ENCODE measurements at regions not wholly inside any gene's neighbourhood (a gene's known extent, or its start where the extent isn't known, plus 50 kb on each side); places are given as distances from the start of the nearest gene placed in this dataset.
A peak's percentile ranks its signal among the peaks of the same experiment; 100 is the strongest.

DNA sequence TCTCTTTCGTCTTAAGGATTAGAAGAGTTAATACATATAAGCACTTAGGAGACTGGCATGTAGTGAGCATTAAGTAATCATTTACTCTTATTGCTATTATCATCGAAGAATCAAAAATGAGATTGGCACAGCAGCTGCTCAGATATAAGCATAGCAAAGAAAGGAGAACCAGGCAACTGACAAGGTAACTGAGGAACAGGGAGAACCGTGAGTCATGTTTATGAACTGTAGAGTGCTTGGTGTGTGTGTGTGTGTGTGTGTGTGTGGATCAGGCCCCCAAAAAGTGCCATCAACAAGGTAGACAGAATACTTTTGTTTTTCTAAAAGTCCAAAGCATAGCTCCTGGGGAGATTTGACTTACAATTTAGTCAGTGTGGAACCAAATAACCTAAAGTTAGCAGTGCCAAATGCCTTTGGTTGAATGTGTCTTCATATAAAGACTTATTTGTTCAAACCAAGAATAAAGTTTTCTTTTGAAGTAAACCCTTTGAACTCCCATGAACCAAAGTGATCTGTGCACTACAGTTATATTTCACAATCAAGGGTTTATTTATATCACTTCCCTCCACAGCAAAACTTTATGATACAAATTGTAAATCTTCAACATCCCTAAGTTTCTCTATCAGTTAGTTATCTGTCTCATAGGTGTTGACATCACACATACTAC lies 660.6 kb downstream of the NYAP2 start:
- Mint-ChIP-seq H3K4me1 (no peaks in the 10 kb centered on the region), H3K4me3 (no peak overlapping the region), H3K27ac (no peak overlapping the region), H3K27me3 (peaks cover 11% of the 10 kb centered on the region), H3K36me3 (ENCODE audit: low read depth) (no peaks in the 10 kb centered on the region)
- DNase-seq (no peak), ATAC-seq (no peak)
- H3K9me3 ChIP-seq (ENCODE audit: control insufficient read depth, low read length, poor library complexity, severe bottlenecking) = no peaks in the 10 kb centered on the region

DNA sequence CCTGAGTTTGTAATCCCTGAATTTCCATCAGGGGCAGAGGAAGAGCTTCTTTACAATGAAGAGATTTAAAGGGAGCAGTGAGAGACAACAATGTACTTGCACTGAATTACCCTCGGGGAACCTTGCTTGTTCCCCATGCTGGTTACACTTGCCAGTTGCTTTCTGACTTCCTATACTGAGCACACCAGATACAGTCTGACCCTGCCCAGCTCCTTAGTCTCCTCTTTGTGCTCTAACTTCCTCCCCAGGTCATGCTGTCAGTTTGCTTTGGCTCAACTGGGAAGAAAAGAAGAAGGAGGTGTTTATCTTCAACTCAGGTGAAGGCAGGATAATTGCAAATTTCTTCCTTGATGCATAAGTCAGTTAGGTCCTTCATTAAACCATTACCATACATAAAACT lies 658.4 kb downstream of the NYAP2 start:
- Mint-ChIP-seq H3K4me1 (peaks cover 1% of the 10 kb centered on the region), H3K36me3 (ENCODE audit: low read depth) (no peaks in the 10 kb centered on the region), H3K27ac (no peak overlapping the region), H3K27me3 (peaks cover 11% of the 10 kb centered on the region), H3K4me3 (no peak overlapping the region)
- H3K9me3 ChIP-seq (ENCODE audit: control insufficient read depth, low read length, poor library complexity, severe bottlenecking) = no peaks in the 10 kb centered on the region
- ATAC-seq = no peak
- DNase-seq = no peak

DNA sequence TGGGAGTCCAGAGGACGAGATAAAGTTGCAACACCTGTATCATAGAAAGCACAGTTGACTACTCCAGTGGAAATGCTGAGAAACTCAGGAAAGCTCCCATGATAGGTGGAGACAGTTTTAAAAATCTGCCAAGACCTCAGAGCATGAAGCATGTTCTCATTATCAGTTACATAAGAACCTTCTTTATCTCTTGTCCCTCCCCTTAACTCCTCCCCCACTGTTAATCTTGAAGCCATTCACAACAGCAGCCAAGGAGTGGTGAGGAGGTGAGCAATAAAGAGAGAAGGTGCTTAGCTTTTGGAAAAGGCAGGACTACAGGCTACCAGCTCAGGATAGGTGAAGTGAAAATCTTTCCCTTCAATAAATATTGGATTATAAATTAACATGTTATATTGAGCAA lies 657.9 kb downstream of the NYAP2 start:
- Mint-ChIP-seq H3K4me3 (no peak overlapping the region), H3K27me3 (peaks cover 11% of the 10 kb centered on the region), H3K36me3 (ENCODE audit: low read depth) (no peaks in the 10 kb centered on the region), H3K27ac (no peak overlapping the region), H3K4me1 (peaks cover 4% of the 10 kb centered on the region)
- ATAC-seq = no peak
- no peak for DNase-seq
- no peaks in the 10 kb centered on the region for H3K9me3 ChIP-seq (ENCODE audit: control insufficient read depth, low read length, poor library complexity, severe bottlenecking)

DNA sequence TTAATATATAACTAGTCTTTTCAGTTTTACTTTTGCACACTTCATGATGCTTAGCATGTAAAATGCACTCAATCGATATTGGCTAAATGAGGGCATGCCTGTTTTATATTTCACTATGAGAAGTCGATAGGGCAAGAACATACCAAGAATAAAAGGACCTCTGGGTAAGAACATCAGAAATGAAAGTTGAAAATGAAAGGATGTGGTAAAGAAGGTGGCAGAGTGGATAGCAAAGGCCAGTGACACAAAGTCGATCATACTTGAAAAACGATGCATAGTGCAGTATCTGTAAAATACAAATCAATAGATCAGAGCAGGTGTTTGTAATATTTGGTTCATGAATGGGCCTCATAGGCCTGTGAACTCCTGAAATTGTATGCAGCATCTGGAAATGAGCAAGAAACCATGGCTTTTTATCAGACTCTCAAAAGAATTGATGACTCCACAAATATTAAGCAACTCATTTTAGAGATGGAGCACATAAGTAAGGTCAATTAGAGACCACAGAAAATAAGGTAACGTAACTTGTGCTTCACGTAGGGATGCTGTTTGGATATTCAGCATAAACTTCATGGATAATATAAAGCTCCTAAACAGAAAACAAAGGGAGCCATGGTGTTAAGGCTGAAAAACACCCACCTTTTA lies 653.4 kb downstream of the NYAP2 start:
- Mint-ChIP-seq H3K4me1 (peaks cover 6% of the 10 kb centered on the region), H3K27me3 (no peaks in the 10 kb centered on the region), H3K27ac (no peak overlapping the region), H3K36me3 (ENCODE audit: low read depth) (no peaks in the 10 kb centered on the region), H3K4me3 (no peak overlapping the region)
- DNase-seq (no peak), ATAC-seq (no peak)
- no peaks in the 10 kb centered on the region for H3K9me3 ChIP-seq (ENCODE audit: control insufficient read depth, low read length, poor library complexity, severe bottlenecking)

DNA sequence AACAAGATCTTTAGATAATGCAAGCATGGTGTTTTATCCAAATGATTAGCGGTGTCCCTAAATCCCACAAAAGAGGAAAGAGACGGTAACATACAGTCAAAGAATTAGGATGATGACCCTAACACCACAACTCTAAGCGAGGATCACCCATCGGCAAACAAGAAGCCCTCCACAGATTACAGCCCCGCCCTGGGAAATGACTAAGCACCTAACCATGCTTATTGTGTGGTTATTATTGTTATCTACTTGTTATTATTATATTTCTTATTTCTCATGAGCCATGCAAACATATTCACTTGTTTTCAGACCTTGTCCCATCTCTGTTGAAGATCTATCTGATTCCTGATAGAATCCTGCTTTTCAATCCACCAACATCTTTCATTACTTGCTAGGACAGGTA lies 651.3 kb downstream of the NYAP2 start:
- ATAC-seq (no peak), DNase-seq (no peak)
- Mint-ChIP-seq H3K36me3 (ENCODE audit: low read depth) (no peaks in the 10 kb centered on the region), H3K27me3 (peaks cover 7% of the 10 kb centered on the region), H3K4me1 (peaks cover 6% of the 10 kb centered on the region), H3K27ac (no peak overlapping the region), H3K4me3 (no peak overlapping the region)
- H3K9me3 ChIP-seq (ENCODE audit: control insufficient read depth, low read length, poor library complexity, severe bottlenecking) = no peaks in the 10 kb centered on the region

DNA sequence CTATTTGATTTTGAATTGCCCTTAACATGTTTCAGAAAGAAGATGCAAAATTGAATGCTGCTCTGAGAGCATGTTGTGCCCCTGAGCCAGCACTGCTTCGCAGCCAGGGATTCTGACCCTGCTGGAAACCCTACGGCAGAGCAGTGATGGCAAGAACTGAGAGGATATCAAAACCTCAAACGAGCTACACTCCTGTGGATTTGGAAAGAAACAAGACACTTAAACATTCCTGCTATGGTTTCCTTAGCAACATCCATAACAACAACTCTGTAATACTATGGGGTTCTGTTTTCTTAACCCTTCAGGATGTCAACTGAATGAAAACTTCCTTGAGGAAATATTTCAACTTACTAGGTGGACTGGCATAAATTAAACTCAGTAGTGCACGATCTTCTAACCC lies 649.1 kb downstream of the NYAP2 start:
- H3K27ac Mint-ChIP-seq = no peak overlapping the region
- peaks cover 7% of the 10 kb centered on the region for H3K27me3 Mint-ChIP-seq
- peaks cover 6% of the 10 kb centered on the region for H3K4me1 Mint-ChIP-seq
- H3K36me3 Mint-ChIP-seq (ENCODE audit: low read depth) = no peaks in the 10 kb centered on the region
- DNase-seq = no peak
- no peak overlapping the region for H3K4me3 Mint-ChIP-seq
- no peak for ATAC-seq
- no peaks in the 10 kb centered on the region for H3K9me3 ChIP-seq (ENCODE audit: control insufficient read depth, low read length, poor library complexity, severe bottlenecking)

DNA sequence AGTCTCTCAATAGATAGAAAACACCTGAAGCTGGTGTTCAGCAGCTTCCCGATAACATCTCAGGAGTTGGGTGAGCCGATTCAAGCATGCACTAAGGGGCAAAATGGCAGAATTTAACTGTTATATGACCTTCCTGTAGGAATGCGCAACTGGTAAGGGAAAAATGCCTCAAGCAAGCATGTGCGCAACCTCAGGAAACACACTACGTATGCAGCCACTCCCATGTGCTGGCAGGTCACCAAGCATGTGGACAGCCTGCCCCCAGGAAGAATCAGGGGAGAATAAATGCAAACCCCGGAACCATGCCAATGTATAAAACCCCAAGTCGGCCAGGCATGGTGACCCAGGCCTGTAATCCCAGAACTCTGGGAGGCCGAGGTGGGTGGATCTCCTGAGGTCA lies 645.6 kb downstream of the NYAP2 start:
- Mint-ChIP-seq H3K4me3 (no peak overlapping the region), H3K4me1 (no peaks in the 10 kb centered on the region), H3K36me3 (ENCODE audit: low read depth) (no peaks in the 10 kb centered on the region), H3K27me3 (peaks cover 7% of the 10 kb centered on the region), H3K27ac (no peak overlapping the region)
- H3K9me3 ChIP-seq (ENCODE audit: control insufficient read depth, low read length, poor library complexity, severe bottlenecking) = no peaks in the 10 kb centered on the region
- ATAC-seq (no peak), DNase-seq (no peak)

DNA sequence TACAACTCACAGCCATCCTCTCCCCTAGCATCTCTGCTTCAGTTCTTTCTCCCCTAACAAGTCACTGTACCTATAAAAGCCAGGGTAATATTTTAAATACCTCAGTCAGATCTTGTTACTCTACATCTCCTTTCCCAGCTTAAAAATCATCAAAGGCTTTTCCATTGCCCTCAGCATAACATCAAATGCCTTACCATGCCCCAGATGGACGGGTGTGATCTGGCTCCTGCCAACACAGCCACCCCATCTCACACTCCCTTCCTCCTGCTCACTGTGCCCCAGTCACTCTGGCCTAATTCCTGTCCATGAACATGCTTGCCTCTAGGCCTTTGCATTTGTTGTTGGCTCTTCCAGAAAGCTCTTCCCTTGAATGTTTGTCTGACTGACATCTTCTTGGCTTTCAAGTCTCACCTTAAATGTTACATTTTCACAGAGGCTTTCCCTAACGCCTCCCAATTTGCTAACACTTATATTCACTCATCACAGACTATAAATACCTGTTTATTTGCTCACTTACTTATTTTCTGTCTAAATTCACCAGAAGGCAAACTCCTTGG lies 640.9 kb downstream of the NYAP2 start:
- no peaks in the 10 kb centered on the region for H3K9me3 ChIP-seq (ENCODE audit: control insufficient read depth, low read length, poor library complexity, severe bottlenecking)
- ATAC-seq (no peak), DNase-seq (no peak)
- H3K4me1 Mint-ChIP-seq = no peaks in the 10 kb centered on the region
- H3K27ac Mint-ChIP-seq = no peak overlapping the region
- no peaks in the 10 kb centered on the region for H3K36me3 Mint-ChIP-seq (ENCODE audit: low read depth)
- no peak overlapping the region for H3K4me3 Mint-ChIP-seq
- no peaks in the 10 kb centered on the region for H3K27me3 Mint-ChIP-seq

DNA sequence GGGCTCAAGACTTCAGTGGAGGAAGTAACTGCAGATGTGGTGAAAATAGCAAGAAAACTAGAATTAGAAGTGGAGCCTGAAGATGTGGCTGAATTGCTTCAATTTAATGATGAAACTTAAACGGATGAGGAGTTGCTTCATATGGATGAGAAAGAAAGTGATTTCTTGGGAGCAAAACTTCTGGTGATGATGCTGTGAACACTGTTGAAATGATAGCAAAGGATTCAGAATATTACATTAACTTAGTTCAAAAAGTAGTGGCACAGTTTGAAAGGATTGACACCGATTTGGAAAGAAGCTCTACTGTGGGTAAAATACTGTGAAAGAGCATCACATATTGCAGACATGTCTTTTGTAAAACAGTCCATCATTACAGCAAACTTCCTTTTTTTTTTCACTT lies 638.0 kb downstream of the NYAP2 start:
- ATAC-seq (no peak), DNase-seq (no peak)
- H3K4me3 Mint-ChIP-seq = no peak overlapping the region
- H3K36me3 Mint-ChIP-seq (ENCODE audit: low read depth) = no peaks in the 10 kb centered on the region
- peaks cover 7% of the 10 kb centered on the region for H3K27me3 Mint-ChIP-seq
- H3K27ac Mint-ChIP-seq = no peak overlapping the region
- no peaks in the 10 kb centered on the region for H3K9me3 ChIP-seq (ENCODE audit: control insufficient read depth, low read length, poor library complexity, severe bottlenecking)
- H3K4me1 Mint-ChIP-seq = no peaks in the 10 kb centered on the region

DNA sequence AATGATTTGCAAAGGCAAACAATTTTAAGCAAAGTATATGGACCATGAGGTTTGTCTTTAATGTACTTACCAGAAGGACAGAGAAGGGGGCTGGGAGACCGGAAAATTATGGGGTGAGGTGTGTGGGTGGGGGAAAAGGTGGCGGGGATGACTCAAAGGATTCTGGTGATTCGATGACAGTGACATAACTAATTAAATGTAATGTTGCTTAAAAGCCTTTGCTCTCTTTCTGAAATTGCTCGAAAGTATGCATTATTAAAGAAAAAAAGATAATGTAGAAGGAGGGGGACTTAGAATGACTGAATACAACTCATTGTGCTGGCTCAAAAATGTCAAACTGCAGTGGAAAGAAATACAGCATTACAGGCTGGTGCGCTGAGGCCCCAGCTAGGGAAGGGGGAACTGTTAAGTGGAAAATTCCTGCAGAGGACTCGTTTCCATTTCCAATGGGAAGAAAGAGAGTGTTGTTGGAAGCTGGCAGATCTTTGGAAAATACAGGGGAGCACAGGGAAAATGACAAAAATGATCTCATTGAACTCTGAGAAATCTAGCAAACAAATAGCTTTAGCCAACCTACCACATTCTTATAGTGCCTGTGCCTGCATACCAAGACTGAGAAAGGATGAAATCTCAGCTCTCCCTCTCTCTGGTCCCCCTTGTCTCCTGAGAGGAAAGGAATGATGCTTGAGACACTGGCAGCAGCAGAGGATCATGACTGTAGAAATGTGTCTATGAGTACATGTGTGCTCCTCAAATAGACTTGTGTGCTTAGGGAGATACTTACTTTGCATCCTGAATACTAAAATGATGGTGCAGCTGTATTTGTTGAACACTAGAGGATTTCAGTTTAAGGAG lies 632.4 kb downstream of the NYAP2 start:
- no peaks in the 10 kb centered on the region for H3K9me3 ChIP-seq (ENCODE audit: control insufficient read depth, low read length, poor library complexity, severe bottlenecking)
- H3K4me1 Mint-ChIP-seq = peaks cover 9% of the 10 kb centered on the region
- H3K27me3 Mint-ChIP-seq = peaks cover 42% of the 10 kb centered on the region
- peak overlapping the region; percentile 9 for H3K4me3 Mint-ChIP-seq
- H3K27ac Mint-ChIP-seq = no peak overlapping the region
- H3K36me3 Mint-ChIP-seq (ENCODE audit: low read depth) = no peaks in the 10 kb centered on the region
- ATAC-seq = no peak
- no peak for DNase-seq

DNA sequence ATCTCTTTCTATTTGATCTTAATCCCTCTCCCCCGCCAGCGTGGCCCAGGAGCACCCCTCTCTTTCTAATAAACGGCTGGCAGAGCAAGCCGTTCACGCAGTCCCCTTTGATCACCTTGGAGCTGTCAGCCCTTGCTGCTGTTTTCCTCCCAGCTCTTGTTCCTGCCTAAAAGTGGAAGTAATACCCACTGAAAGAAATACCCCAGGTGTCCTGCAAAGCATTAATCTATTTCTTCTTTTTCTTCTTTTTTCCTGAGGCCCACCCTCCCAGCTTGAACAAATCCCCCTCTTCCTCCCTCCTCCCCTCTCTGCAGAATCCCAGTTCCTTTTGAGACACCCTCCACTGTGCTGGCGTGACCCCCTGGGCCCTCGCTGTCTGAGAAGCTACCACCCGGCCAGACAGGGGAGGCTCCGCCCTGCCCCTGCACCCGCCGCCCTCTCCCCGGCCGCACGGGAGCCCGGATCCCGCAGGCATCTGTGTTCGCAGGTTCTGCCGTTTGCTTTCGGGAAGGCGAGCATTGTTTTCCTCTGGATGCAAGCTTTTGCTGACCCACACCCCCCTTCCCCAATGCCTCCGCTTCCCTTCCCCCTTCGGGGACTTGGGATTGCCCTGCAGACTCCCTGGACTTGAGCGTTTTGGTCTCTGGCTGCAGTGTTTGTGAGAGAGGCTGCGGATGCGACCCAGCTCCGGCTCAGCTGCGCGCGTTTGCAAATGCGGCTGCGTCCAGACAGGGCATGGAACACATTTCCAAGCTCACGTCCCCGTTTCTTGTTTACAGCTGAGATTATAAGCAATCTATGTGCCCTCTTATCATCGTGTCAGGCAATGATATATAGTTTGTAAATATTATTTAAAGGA lies 631.5 kb downstream of the NYAP2 start:
- Mint-ChIP-seq H3K4me3 (peak overlapping the region; percentile 78), H3K27me3 (peaks cover 42% of the 10 kb centered on the region), H3K27ac (no peak overlapping the region), H3K36me3 (ENCODE audit: low read depth) (no peaks in the 10 kb centered on the region), H3K4me1 (peaks cover 9% of the 10 kb centered on the region)
- no peaks in the 10 kb centered on the region for H3K9me3 ChIP-seq (ENCODE audit: control insufficient read depth, low read length, poor library complexity, severe bottlenecking)
- ATAC-seq (peak; percentile 45), DNase-seq (no peak)

DNA sequence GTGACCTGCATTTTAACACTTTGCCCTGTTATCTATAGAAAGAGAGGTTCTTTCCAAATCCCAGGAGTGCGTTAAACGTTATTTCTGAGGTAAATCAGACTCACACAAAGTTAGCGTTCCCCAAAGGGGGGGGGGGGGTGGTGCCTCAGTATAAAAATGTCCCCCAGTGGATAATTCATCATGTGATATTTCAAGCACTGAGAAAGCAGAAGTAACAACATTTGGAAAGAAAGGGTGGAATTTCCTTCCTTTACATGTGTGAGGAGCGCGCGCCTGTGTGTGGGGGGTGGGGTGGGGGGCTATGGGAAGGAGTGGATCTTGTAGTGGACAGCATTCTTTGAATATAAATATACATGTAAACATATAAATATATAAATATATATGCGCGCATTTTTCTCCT lies 630.9 kb downstream of the NYAP2 start:
- ATAC-seq = no peak
- Mint-ChIP-seq H3K4me3 (peak overlapping the region; percentile 78), H3K4me1 (peaks cover 9% of the 10 kb centered on the region), H3K27ac (no peak overlapping the region), H3K36me3 (ENCODE audit: low read depth) (no peaks in the 10 kb centered on the region), H3K27me3 (peaks cover 42% of the 10 kb centered on the region)
- no peaks in the 10 kb centered on the region for H3K9me3 ChIP-seq (ENCODE audit: control insufficient read depth, low read length, poor library complexity, severe bottlenecking)
- no peak for DNase-seq

DNA sequence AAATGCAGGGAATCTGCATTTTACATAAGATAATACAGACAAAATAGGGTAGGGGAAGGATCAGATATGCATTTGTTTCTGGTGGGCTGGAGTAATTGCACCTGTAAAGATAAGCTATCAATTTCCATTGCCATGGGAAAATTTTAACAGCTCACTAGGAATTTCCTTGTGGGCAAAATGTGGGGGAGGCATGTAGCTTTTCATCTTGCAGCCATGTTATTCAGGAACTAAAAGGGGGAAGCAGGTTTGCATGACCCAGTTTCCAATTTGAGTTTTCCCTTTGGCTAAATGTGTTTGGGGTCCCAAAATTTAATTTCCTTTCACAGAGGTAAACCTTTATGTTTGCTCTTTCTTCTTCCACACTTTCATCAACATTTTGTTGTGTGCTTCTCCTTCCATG lies 624.4 kb downstream of the NYAP2 start:
- no peak overlapping the region for H3K27ac Mint-ChIP-seq
- H3K4me1 Mint-ChIP-seq = no peaks in the 10 kb centered on the region
- ATAC-seq (no peak), DNase-seq (no peak)
- H3K36me3 Mint-ChIP-seq (ENCODE audit: low read depth) = no peaks in the 10 kb centered on the region
- H3K4me3 Mint-ChIP-seq = no peak overlapping the region
- no peaks in the 10 kb centered on the region for H3K9me3 ChIP-seq (ENCODE audit: control insufficient read depth, low read length, poor library complexity, severe bottlenecking)
- peaks cover 6% of the 10 kb centered on the region for H3K27me3 Mint-ChIP-seq
